Immature natural killer cell (primary cell): ENCODE measurements at regions not wholly inside any gene's neighbourhood (a gene's known extent, or its start where the extent isn't known, plus 50 kb on each side); places are given as distances from the start of the nearest gene placed in this dataset.
"Not testable (repeated sequence)": the region's sequence is repeated elsewhere in the genome, so short reads cannot be mapped to it uniquely, and the experiment has no call there.

Experiments used
- DNase-seq, 3 donors: peaks; one replicate each; pipeline ENCODE4 v3.0.0; 2022; ENCODE audit warnings: mixed read lengths in 1 of 3
- H3K27ac Mint-ChIP-seq, 6 donors: one replicate each; pipeline ENCODE4 v1.8.0; 2020; ENCODE audit warnings: mixed read lengths in 6 of 6, mild to moderate bottlenecking in 5 of 6, inconsistent platforms in 4 of 6, moderate library complexity in 3 of 6
- H3K27me3 Mint-ChIP-seq, 3 donors: one replicate each; pipeline ENCODE4 v1.8.0; 2020 to 2021; ENCODE audit warnings: low read depth in 3 of 3, mild to moderate bottlenecking in 3 of 3, mixed read lengths in 3 of 3, moderate library complexity in 3 of 3, inconsistent platforms in 1 of 3
- H3K36me3 Mint-ChIP-seq, 3 donors: one replicate each; pipeline ENCODE4 v1.8.0; 2020; ENCODE audit warnings: mixed read lengths in 3 of 3, inconsistent platforms in 2 of 3, mild to moderate bottlenecking in 2 of 3
- H3K4me1 Mint-ChIP-seq, 2 donors: one replicate each; pipeline ENCODE4 v1.8.0; 2020; ENCODE audit warnings: inconsistent platforms in 2 of 2, mild to moderate bottlenecking in 2 of 2, mixed read lengths in 2 of 2, moderate library complexity in 1 of 2
- H3K4me3 Mint-ChIP-seq, 5 donors: one replicate each; pipeline ENCODE4 v1.8.0; 2020; ENCODE audit warnings: mild to moderate bottlenecking in 5 of 5, mixed read lengths in 5 of 5, inconsistent platforms in 3 of 5, moderate library complexity in 3 of 5
- H3K9me3 Mint-ChIP-seq, 6 donors: one replicate each; pipeline ENCODE4 v1.8.0; 2020; ENCODE audit warnings: mild to moderate bottlenecking in 6 of 6, mixed read lengths in 6 of 6, inconsistent platforms in 4 of 6, moderate library complexity in 3 of 6

DNA sequence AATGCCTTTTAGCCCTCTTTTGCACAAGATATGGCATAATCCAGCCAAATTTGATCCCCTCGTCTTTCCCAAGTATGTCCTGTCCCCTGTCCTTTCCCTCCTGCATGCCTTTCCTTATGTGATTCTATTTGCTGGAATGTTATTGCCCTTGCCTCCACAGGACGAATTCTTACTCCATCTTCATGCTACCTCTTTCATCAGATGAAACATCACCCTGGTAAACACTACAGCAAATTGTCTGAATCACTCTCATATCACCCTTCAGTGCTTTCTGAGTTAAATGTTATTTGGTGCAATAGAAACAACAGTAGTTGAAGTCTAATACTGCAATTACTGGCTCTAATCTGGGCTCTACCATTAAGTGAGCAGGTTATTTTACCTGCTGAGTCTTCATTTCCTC, 52.2 kb upstream of the FAT1 start:
- H3K4me3 Mint-ChIP-seq, result no peak overlapping the region
- no peak for DNase-seq
- H3K36me3 Mint-ChIP-seq, result peaks cover 0 to 3% (median 0%) of the 10 kb centered on the region in 3 donors
- H3K27me3 Mint-ChIP-seq, result peaks cover 0 to 2% (median 0%) of the 10 kb centered on the region in 3 donors
- no peaks in the 10 kb centered on the region for H3K4me1 Mint-ChIP-seq
- no peak overlapping the region for H3K27ac Mint-ChIP-seq
- peaks cover 8 to 44% (median 16%) of the 10 kb centered on the region in 6 donors for H3K9me3 Mint-ChIP-seq

- H3K4me1 Mint-ChIP-seq, result no peaks in the 10 kb centered on the region
- H3K27ac Mint-ChIP-seq, result no peak overlapping the region
- H3K9me3 Mint-ChIP-seq, result peaks cover 7 to 47% (median 15%) of the 10 kb centered on the region in 6 donors
- DNase-seq, result no peak
- H3K27me3 Mint-ChIP-seq, result peaks cover 0 to 2% (median 0%) of the 10 kb centered on the region in 3 donors
- no peak overlapping the region for H3K4me3 Mint-ChIP-seq
- peaks cover 0 to 3% (median 0%) of the 10 kb centered on the region in 3 donors for H3K36me3 Mint-ChIP-seq
Observed at GRCh38 chr4:186778134-186778533, 54.5 kb upstream of the FAT1 start.

DNA sequence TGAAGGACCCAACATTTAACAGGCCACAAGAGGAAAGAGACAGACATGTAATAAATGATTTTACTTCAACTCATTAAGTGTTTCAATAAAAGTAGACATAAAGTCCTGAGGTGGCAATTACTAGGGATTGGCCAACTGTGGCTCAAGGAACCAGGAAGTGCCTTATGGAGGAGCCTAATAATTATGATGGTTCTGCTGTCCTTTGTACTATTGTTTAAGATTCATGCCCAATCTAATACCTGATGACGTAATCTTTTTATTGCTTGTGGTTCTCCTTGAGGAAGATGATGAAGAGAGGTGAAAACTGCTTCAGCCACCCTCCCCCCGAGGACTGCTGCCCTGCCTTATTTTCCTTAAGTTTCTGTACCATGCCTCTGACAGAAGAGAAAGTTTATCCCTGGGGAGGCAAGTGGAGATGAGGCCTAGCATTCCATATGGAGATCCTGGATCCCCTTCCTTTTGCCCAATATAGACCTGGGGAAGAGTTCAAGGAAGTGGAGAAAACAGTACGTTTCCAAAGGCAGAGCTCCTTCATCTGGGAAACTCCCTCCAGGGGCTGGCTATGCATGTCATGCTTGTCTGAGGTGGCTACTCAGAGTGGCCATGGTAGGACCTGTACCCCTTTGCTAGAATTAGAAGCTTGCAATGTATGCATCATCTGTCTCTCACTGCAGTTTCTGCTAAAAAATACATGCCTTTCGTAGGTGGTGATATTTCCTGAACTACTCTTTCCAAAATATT, 56.8 kb upstream of the FAT1 start:
- Mint-ChIP-seq H3K27ac (no peak overlapping the region), H3K36me3 (peaks cover 0 to 3% (median 0%) of the 10 kb centered on the region in 3 donors), H3K4me3 (no peak overlapping the region), H3K4me1 (no peaks in the 10 kb centered on the region), H3K27me3 (peaks cover 0 to 2% (median 2%) of the 10 kb centered on the region in 3 donors), H3K9me3 (peaks cover 5 to 41% (median 11%) of the 10 kb centered on the region in 6 donors)
- DNase-seq, result no peak

DNA sequence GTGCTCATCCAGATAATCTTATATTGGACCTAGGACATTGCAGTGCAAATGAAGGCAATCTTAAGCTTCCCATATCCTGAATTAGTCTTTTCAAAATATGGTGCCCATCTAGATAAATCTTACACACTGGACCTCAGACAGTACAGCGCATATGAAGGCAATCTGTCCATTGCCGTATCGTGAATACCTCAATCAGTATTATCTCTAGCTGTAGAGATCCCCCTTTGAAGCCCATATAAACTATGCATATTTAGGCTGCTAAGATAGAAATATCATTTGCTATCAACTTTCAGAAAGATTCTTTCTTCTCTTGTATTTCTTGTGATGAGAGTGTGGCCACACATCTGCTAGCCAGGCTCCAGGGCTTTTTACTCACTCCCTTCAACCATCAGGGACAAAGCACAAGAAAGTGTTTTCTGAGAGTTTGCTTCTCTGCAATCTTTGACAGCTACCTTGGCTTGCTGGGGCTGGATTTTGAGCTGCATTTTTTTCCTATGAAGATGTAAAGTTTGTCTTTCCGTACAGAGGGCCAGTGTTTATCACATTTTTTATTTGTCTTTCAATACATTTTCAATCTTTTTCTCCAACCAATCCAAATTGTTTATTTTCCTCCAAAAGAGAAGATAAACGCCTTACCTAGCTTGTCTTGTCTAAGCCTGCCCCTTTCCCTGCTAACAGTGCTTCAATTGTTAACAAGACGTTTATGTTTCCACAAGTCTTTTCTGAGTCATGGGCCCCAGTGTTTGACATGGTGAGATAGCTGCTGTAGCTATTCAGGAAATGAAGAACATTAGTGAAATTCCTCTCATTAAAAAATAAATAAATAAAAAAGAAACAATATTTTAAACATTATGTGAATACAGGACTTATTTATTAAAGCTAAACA, 57.6 kb upstream of the FAT1 start:
- no peak overlapping the region for H3K27ac Mint-ChIP-seq
- peaks cover 0 to 3% (median 0%) of the 10 kb centered on the region in 3 donors for H3K36me3 Mint-ChIP-seq
- DNase-seq, result no peak
- peaks cover 2 to 38% (median 11%) of the 10 kb centered on the region in 6 donors for H3K9me3 Mint-ChIP-seq
- peaks cover 0 to 2% (median 2%) of the 10 kb centered on the region in 3 donors for H3K27me3 Mint-ChIP-seq
- no peak overlapping the region for H3K4me3 Mint-ChIP-seq
- no peaks in the 10 kb centered on the region for H3K4me1 Mint-ChIP-seq

GRCh38 chr4:186782302-186782701, 58.6 kb upstream of the FAT1 start:
- no peak overlapping the region for H3K4me3 Mint-ChIP-seq
- H3K27me3 Mint-ChIP-seq, result peaks cover 0 to 2% (median 2%) of the 10 kb centered on the region in 3 donors
- no peaks in the 10 kb centered on the region for H3K4me1 Mint-ChIP-seq
- H3K9me3 Mint-ChIP-seq, result peaks cover 2 to 36% (median 16%) of the 10 kb centered on the region in 6 donors
- no peak for DNase-seq
- no peak overlapping the region for H3K27ac Mint-ChIP-seq
- peaks cover 0 to 3% (median 0%) of the 10 kb centered on the region in 3 donors for H3K36me3 Mint-ChIP-seq

GRCh38 chr4:186787536-186787935, 63.9 kb upstream of the FAT1 start:
- H3K4me3 Mint-ChIP-seq, result no peak overlapping the region
- H3K27me3 Mint-ChIP-seq, result peaks cover 0 to 3% (median 2%) of the 10 kb centered on the region in 3 donors
- no peaks in the 10 kb centered on the region for H3K4me1 Mint-ChIP-seq
- no peaks in the 10 kb centered on the region for H3K36me3 Mint-ChIP-seq
- peaks cover 3 to 25% (median 14%) of the 10 kb centered on the region in 6 donors for H3K9me3 Mint-ChIP-seq
- no peak for DNase-seq
- H3K27ac Mint-ChIP-seq, result no peak overlapping the region

- no peak for DNase-seq
- H3K36me3 Mint-ChIP-seq, result no peaks in the 10 kb centered on the region
- H3K4me3 Mint-ChIP-seq, result no peak overlapping the region
- no peaks in the 10 kb centered on the region for H3K4me1 Mint-ChIP-seq
- peaks cover 3 to 25% (median 14%) of the 10 kb centered on the region in 6 donors for H3K9me3 Mint-ChIP-seq
- H3K27ac Mint-ChIP-seq, result no peak overlapping the region
- H3K27me3 Mint-ChIP-seq, result peaks cover 0 to 3% (median 0%) of the 10 kb centered on the region in 3 donors
Observed at GRCh38 chr4:186789651-186790050, 66.0 kb upstream of the FAT1 start.

GRCh38 chr4:186790630-186791029, 67.0 kb upstream of the FAT1 start:
- Mint-ChIP-seq H3K9me3 (peaks cover 6 to 29% (median 15%) of the 10 kb centered on the region in 6 donors), H3K4me3 (no peak overlapping the region), H3K27me3 (peaks cover 0 to 3% (median 0%) of the 10 kb centered on the region in 3 donors), H3K27ac (no peak overlapping the region), H3K36me3 (no peaks in the 10 kb centered on the region), H3K4me1 (no peaks in the 10 kb centered on the region)
- no peak for DNase-seq

DNA sequence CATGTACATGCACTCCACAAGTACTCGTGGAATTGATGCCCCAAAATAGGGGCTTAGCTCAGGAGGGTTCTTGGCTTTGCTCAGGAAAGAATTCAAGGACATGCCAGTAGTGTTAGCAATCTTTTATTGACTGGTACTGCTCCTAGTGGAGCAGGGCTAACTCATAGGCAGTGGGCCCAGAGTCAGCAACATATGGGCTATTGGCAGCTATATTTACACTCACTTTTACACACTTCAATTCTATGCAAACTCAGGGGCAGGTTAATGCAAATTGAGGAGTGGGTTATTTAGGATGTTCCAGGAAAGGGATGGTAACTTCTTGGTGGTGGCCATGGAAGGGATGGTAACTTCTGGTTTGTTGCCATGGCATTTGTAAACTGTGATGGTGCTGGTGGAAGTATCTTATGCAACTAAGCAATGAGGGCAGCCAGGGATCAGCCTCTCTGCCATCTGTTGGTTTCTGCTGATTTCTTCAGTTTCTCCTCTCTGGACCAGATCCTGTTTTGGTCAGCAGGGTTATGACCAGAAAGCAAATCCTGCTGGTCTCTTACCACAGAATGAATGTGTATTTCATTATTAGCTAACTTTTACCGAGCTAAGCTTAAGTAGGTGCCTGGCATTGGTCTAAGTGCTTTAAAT, 69.2 kb upstream of the FAT1 start:
- Mint-ChIP-seq H3K27ac (no peak overlapping the region), H3K4me3 (no peak overlapping the region), H3K36me3 (no peaks in the 10 kb centered on the region), H3K27me3 (peaks cover 0 to 3% (median 0%) of the 10 kb centered on the region in 3 donors), H3K9me3 (peaks cover 4 to 27% (median 8%) of the 10 kb centered on the region in 6 donors), H3K4me1 (no peaks in the 10 kb centered on the region)
- DNase-seq, result no peak

GRCh38 chr4:186798951-186799659, 75.4 kb upstream of the FAT1 start:
- Mint-ChIP-seq H3K36me3 (no peaks in the 10 kb centered on the region), H3K9me3 (peaks cover 0 to 26% (median 8%) of the 10 kb centered on the region in 6 donors), H3K4me1 (no peaks in the 10 kb centered on the region), H3K4me3 (no peak overlapping the region), H3K27ac (no peak overlapping the region), H3K27me3 (no peaks in the 10 kb centered on the region)
- DNase-seq, result no peak

DNA sequence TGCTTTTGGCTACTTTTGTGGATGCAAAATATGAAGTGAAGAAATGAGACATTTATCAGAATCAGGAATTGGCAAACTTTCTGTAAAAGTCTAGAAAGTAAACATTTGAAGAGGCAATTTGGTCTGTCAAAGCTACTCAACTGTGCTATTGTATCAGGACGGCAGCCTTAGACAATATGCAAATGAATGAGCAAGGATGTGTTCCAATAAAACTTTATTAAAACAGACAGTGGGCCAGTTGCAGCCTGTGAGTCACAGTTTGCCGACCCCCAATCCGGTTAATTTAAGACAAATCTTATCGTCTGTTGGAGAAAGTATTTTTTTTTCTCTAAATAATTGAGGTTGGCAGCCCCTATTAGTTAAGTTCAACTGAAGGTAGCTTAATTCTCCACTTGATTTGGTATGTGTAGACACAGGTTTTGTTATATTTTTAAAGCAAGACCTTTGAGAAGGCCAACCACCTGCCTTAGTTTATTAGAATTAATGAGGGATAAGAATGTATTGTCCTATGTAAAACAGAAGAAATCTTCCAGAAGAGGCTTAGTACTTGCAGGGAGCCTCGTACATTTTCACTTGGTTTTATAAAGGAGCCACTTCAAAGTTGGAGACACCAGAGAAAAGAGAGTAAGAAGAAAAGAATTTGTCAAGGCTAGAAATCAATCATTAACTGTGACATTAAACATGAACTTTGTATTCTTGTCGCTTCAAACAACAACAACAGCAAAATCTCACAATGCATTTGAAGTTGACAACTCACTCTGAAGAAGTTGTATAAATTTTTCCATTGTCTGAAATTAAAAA, 81.6 kb upstream of the FAT1 start:
- Mint-ChIP-seq H3K9me3 (peaks cover 0 to 12% (median 5%) of the 10 kb centered on the region in 6 donors), H3K36me3 (no peaks in the 10 kb centered on the region), H3K4me1 (no peaks in the 10 kb centered on the region), H3K4me3 (no peak overlapping the region), H3K27me3 (peaks cover 0 to 2% (median 0%) of the 10 kb centered on the region in 3 donors), H3K27ac (no peak overlapping the region)
- no peak for DNase-seq

- H3K9me3 Mint-ChIP-seq, result peaks cover 0 to 16% (median 6%) of the 10 kb centered on the region in 6 donors
- not testable (repeated sequence) for H3K4me3 Mint-ChIP-seq, H3K36me3 Mint-ChIP-seq, H3K27ac Mint-ChIP-seq, H3K27me3 Mint-ChIP-seq, H3K4me1 Mint-ChIP-seq, DNase-seq
Observed at GRCh38 chr4:186805917-186806316, 82.3 kb upstream of the FAT1 start.
